A673 (cell line): ENCODE measurements at regions not wholly inside any gene's neighbourhood (a gene's known extent, or its start where the extent isn't known, plus 50 kb on each side); places are given as distances from the start of the nearest gene placed in this dataset.

Experiments used
- CTCF ChIP-seq: fragments of 300-800, 200-600 bp; sonication (generic); conservative IDR thresholded peaks from 2 replicates; pipeline ENCODE4 v1.5.1; 2017; ENCODE audit warnings: low read depth, mild to moderate bottlenecking, antibody characterized with exemption, low read length, moderate library complexity, mixed read lengths
- EZH2 ChIP-seq: fragments of 200-600 bp; sonication (generic); IDR thresholded peaks from 2 replicates; pipeline ENCODE4 v1.6.1; 2017; ENCODE audit warnings: borderline replicate concordance, low read depth, mild to moderate bottlenecking, mixed read lengths, antibody characterized with exemption, low read length; ENCODE audit not compliant: poor library complexity, severe bottlenecking

DNA sequence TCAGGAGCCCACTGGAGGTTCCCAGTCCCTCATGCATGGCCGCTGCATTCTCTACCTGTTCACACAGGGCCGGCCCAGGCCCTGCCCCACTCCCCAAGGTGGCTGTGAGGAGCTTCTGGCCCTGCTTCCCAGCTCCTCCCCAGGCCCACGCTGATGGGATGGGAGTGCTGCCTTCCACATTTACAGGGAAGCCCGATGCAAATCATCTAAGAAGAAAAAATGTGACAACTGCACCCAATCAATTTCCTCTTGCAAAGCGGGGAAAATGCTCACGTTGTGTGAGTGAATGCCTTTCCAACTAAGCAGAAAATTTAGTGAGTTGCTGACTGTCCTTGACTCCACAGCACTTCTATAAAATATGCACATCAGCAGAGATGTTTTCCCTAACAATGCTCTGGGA lies 485.8 kb upstream of the MGMT start:
- TF ChIP-seq CTCF = no peak
- no peak for TF ChIP-seq EZH2
